ENCODE measurements at regions not wholly inside any gene's neighbourhood (a gene's known extent, or its start where the extent isn't known, plus 50 kb on each side); places are given as distances from the start of the nearest gene placed in this dataset.

- DNase-seq = no peak
Measured at GRCh38 chr1:25074351-25075227, 144.5 kb upstream of the RUNX3 start.

- no peak for DNase-seq
Measured at GRCh38 chr1:25073640-25074270, 143.7 kb upstream of the RUNX3 start.

GRCh38 chr1:25072461-25072860 lies 142.4 kb upstream of the RUNX3 start:
- no peak for DNase-seq

GRCh38 chr1:25068829-25069228 lies 138.8 kb upstream of the RUNX3 start:
- DNase-seq = no peak

- no peak for DNase-seq
Measured at GRCh38 chr1:25068316-25068715, 138.2 kb upstream of the RUNX3 start.

- DNase-seq = peak; percentile 2
Measured at GRCh38 chr1:25067518-25068251, 137.6 kb upstream of the RUNX3 start.

- no peak for DNase-seq
Measured at GRCh38 chr1:25066731-25067517, 136.8 kb upstream of the RUNX3 start.

GRCh38 chr1:25066256-25066655 lies 136.2 kb upstream of the RUNX3 start:
- DNase-seq = no peak

GRCh38 chr1:25065795-25066238 lies 135.7 kb upstream of the RUNX3 start:
- DNase-seq = no peak

- DNase-seq = no peak
Measured at GRCh38 chr1:25065321-25065721, 135.2 kb upstream of the RUNX3 start.

- no peak for DNase-seq
Measured at GRCh38 chr1:25064465-25065240, 134.6 kb upstream of the RUNX3 start.

GRCh38 chr1:25063591-25064416 lies 133.7 kb upstream of the RUNX3 start:
- no peak for DNase-seq

- DNase-seq = no peak
Measured at GRCh38 chr1:25062621-25063255, 132.7 kb upstream of the RUNX3 start.

GRCh38 chr1:25061261-25061995 lies 131.4 kb upstream of the RUNX3 start:
- no peak for DNase-seq

- no peak for DNase-seq
Measured at GRCh38 chr1:25057188-25057587, 127.1 kb upstream of the RUNX3 start.

GRCh38 chr1:25056536-25056935 lies 126.5 kb upstream of the RUNX3 start:
- no peak for DNase-seq

- DNase-seq = no peak
Measured at GRCh38 chr1:25055961-25056360, 125.9 kb upstream of the RUNX3 start.

GRCh38 chr1:25055324-25055780 lies 125.3 kb upstream of the RUNX3 start:
- no peak for DNase-seq

GRCh38 chr1:25054526-25055323 lies 124.6 kb upstream of the RUNX3 start:
- no peak for DNase-seq
